ENCODE measurements at regions not wholly inside any gene's neighbourhood (a gene's known extent, or its start where the extent isn't known, plus 50 kb on each side); places are given as distances from the start of the nearest gene placed in this dataset.

- H3K27ac ChIP-seq (ENCODE audit: low read depth, low read length, severe bottlenecking): no peak overlapping the region
- peaks cover 5% of the 10 kb centered on the region for H3K4me1 ChIP-seq (ENCODE audit: control insufficient read depth, insufficient read depth, low read length, poor library complexity, severe bottlenecking)
- H3K9me3 ChIP-seq (ENCODE audit: control insufficient read depth, low read length): no peaks in the 10 kb centered on the region
- H3K36me3 ChIP-seq (ENCODE audit: control insufficient read depth, insufficient read depth, low read length): no peaks in the 10 kb centered on the region
- WGBS, 2 experiments (ENCODE audit: insufficient coverage in 2 of 2): 100% methylated on average over 1 of the region's 3 CpGs; no CpG with 5 or more reads in 1 of the 2 experiments
- H3K4me3 ChIP-seq (ENCODE audit: extremely low read depth, insufficient read depth, low read length, poor library complexity, severe bottlenecking): no peak overlapping the region
Measured at GRCh38 chr5:152527358-152528052, 122.4 kb upstream of the NMUR2 start.

GRCh38 chr5:152529440-152529839, 124.4 kb upstream of the NMUR2 start:
- Histone ChIP-seq H3K4me3 (ENCODE audit: extremely low read depth, insufficient read depth, low read length, poor library complexity, severe bottlenecking) (no peak overlapping the region), H3K36me3 (ENCODE audit: control insufficient read depth, insufficient read depth, low read length) (no peaks in the 10 kb centered on the region), H3K9me3 (ENCODE audit: control insufficient read depth, low read length) (no peaks in the 10 kb centered on the region), H3K4me1 (ENCODE audit: control insufficient read depth, insufficient read depth, low read length, poor library complexity, severe bottlenecking) (peaks cover 5% of the 10 kb centered on the region), H3K27ac (ENCODE audit: low read depth, low read length, severe bottlenecking) (no peak overlapping the region)

GRCh38 chr5:152532714-152533113, 127.6 kb upstream of the NMUR2 start:
- Histone ChIP-seq H3K4me1 (ENCODE audit: control insufficient read depth, insufficient read depth, low read length, poor library complexity, severe bottlenecking) (peaks cover 5% of the 10 kb centered on the region), H3K36me3 (ENCODE audit: control insufficient read depth, insufficient read depth, low read length) (no peaks in the 10 kb centered on the region), H3K4me3 (ENCODE audit: extremely low read depth, insufficient read depth, low read length, poor library complexity, severe bottlenecking) (no peak overlapping the region), H3K27ac (ENCODE audit: low read depth, low read length, severe bottlenecking) (no peak overlapping the region), H3K9me3 (ENCODE audit: control insufficient read depth, low read length) (no peaks in the 10 kb centered on the region)
- WGBS, 2 experiments (ENCODE audit: insufficient coverage in 2 of 2): 74% methylated on average over 2 of the region's 2 CpGs; no CpG with 5 or more reads in 1 of the 2 experiments

GRCh38 chr5:152534641-152535040, 129.6 kb upstream of the NMUR2 start:
- Histone ChIP-seq H3K4me1 (ENCODE audit: control insufficient read depth, insufficient read depth, low read length, poor library complexity, severe bottlenecking) (peaks cover 1% of the 10 kb centered on the region), H3K27ac (ENCODE audit: low read depth, low read length, severe bottlenecking) (no peak overlapping the region), H3K9me3 (ENCODE audit: control insufficient read depth, low read length) (no peaks in the 10 kb centered on the region), H3K36me3 (ENCODE audit: control insufficient read depth, insufficient read depth, low read length) (no peaks in the 10 kb centered on the region), H3K4me3 (ENCODE audit: extremely low read depth, insufficient read depth, low read length, poor library complexity, severe bottlenecking) (no peak overlapping the region)
- 100% methylated on average over 1 of the region's 1 CpG for WGBS, 2 experiments (ENCODE audit: insufficient coverage in 2 of 2)

GRCh38 chr5:152542741-152543140, 137.7 kb upstream of the NMUR2 start:
- Histone ChIP-seq H3K36me3 (ENCODE audit: control insufficient read depth, insufficient read depth, low read length) (no peaks in the 10 kb centered on the region), H3K27ac (ENCODE audit: low read depth, low read length, severe bottlenecking) (no peak overlapping the region), H3K4me1 (ENCODE audit: control insufficient read depth, insufficient read depth, low read length, poor library complexity, severe bottlenecking) (no peaks in the 10 kb centered on the region), H3K4me3 (ENCODE audit: extremely low read depth, insufficient read depth, low read length, poor library complexity, severe bottlenecking) (no peak overlapping the region), H3K9me3 (ENCODE audit: control insufficient read depth, low read length) (no peaks in the 10 kb centered on the region)
- WGBS, 2 experiments (ENCODE audit: insufficient coverage in 2 of 2): 0% methylated on average over 1 of the region's 3 CpGs

DNA sequence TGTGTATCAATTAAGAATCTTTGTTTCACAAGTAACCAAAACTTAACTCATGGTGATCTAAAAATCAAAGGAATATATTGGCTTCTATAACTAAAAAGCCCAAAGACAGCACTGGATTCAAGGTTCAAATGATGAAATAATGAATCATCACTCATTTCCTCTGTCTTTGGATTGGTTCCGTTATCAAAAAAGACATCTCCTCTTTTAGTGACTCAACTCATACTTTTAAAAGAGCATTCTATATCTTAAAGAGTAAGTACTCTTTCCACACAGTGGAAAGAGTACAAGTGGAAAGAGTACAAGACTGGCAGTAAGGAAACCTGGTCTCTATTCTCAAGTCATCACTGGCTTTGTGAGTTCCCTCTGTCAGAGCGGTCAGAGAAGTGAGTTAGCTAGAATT, 141.4 kb upstream of the NMUR2 start:
- no CpG with 5 or more reads among the region's 2 CpGs for WGBS, 2 experiments (ENCODE audit: insufficient coverage in 2 of 2)
- Histone ChIP-seq H3K9me3 (ENCODE audit: control insufficient read depth, low read length) (no peaks in the 10 kb centered on the region), H3K4me3 (ENCODE audit: extremely low read depth, insufficient read depth, low read length, poor library complexity, severe bottlenecking) (no peak overlapping the region), H3K27ac (ENCODE audit: low read depth, low read length, severe bottlenecking) (no peak overlapping the region), H3K4me1 (ENCODE audit: control insufficient read depth, insufficient read depth, low read length, poor library complexity, severe bottlenecking) (no peaks in the 10 kb centered on the region), H3K36me3 (ENCODE audit: control insufficient read depth, insufficient read depth, low read length) (no peaks in the 10 kb centered on the region)

DNA sequence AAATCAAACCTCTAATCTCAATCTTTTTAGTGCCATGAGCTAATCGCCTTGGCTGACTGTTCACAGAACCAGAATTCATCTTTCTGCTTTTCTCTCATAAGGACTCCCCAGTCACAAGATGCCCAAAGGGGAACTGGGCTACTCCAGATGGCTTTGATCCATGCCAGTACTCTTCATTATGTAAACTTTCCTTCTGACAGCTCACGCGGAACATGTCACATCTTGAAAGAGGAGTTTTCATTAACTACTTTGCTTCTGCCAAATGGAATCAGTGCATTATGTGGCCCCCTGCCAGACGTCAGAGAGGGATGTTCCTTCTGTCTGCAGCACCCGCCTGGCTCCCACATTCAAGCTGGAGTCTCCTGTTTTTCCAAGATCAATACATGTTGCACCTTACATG, 142.1 kb upstream of the NMUR2 start:
- Histone ChIP-seq H3K4me3 (ENCODE audit: extremely low read depth, insufficient read depth, low read length, poor library complexity, severe bottlenecking) (no peak overlapping the region), H3K4me1 (ENCODE audit: control insufficient read depth, insufficient read depth, low read length, poor library complexity, severe bottlenecking) (no peaks in the 10 kb centered on the region), H3K27ac (ENCODE audit: low read depth, low read length, severe bottlenecking) (no peak overlapping the region), H3K9me3 (ENCODE audit: control insufficient read depth, low read length) (no peaks in the 10 kb centered on the region), H3K36me3 (ENCODE audit: control insufficient read depth, insufficient read depth, low read length) (no peaks in the 10 kb centered on the region)
- WGBS, 2 experiments (ENCODE audit: insufficient coverage in 2 of 2): 79 to 93% methylated on average over 5 of the region's 5 CpGs

GRCh38 chr5:152549709-152550108, 144.6 kb upstream of the NMUR2 start:
- Histone ChIP-seq H3K4me1 (ENCODE audit: control insufficient read depth, insufficient read depth, low read length, poor library complexity, severe bottlenecking) (no peaks in the 10 kb centered on the region), H3K4me3 (ENCODE audit: extremely low read depth, insufficient read depth, low read length, poor library complexity, severe bottlenecking) (no peak overlapping the region), H3K27ac (ENCODE audit: low read depth, low read length, severe bottlenecking) (no peak overlapping the region), H3K36me3 (ENCODE audit: control insufficient read depth, insufficient read depth, low read length) (no peaks in the 10 kb centered on the region), H3K9me3 (ENCODE audit: control insufficient read depth, low read length) (no peaks in the 10 kb centered on the region)
- WGBS, 2 experiments (ENCODE audit: insufficient coverage in 2 of 2): 50 to 92% methylated on average over 1 of the region's 2 CpGs

DNA sequence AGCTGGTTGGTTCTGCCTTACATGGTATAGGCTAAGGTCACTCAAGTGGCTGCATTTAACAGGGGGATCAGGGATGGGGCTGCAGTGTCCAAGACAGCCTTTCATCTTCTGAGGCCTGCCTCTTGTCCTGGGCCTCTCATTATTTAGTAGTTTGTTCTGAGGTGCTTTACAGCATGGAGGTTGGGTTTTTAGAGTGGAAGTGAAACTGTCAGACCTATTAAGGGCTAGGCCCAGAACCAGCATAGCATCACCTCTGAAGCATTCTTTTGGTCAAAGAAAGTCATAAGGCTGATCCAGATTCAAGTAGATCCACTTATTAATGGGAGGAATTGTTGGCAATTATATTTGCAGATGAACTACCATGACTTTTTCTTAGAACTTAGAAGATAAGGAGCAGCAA, 146.0 kb upstream of the NMUR2 start:
- Histone ChIP-seq H3K4me1 (ENCODE audit: control insufficient read depth, insufficient read depth, low read length, poor library complexity, severe bottlenecking) (no peaks in the 10 kb centered on the region), H3K9me3 (ENCODE audit: control insufficient read depth, low read length) (no peaks in the 10 kb centered on the region), H3K4me3 (ENCODE audit: extremely low read depth, insufficient read depth, low read length, poor library complexity, severe bottlenecking) (no peak overlapping the region), H3K36me3 (ENCODE audit: control insufficient read depth, insufficient read depth, low read length) (no peaks in the 10 kb centered on the region), H3K27ac (ENCODE audit: low read depth, low read length, severe bottlenecking) (no peak overlapping the region)

DNA sequence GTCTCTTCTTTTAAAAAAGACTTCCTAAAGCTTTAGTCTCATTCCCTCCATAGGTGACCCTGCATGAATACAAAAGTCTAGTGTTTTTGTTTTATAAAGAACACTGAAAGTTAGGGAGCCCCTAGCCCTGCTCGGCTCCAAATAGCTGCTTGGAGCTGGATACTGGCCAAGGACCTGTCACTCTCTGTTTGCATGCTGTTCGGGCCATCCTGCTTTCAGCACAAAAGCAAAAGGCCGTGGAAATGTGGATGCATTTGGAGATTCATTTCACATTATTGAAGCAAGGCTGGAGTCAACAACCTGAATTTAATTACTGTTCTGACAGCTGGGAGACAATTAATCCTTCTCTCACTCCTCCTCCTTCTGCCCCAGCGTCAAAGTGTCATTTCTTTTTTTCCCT, 151.7 kb upstream of the NMUR2 start:
- no peaks in the 10 kb centered on the region for H3K9me3 ChIP-seq (ENCODE audit: control insufficient read depth, low read length)
- H3K4me1 ChIP-seq (ENCODE audit: control insufficient read depth, insufficient read depth, low read length, poor library complexity, severe bottlenecking): no peaks in the 10 kb centered on the region
- WGBS, 2 experiments (ENCODE audit: insufficient coverage in 2 of 2): 64 to 73% methylated on average over 3 of the region's 4 CpGs
- H3K36me3 ChIP-seq (ENCODE audit: control insufficient read depth, insufficient read depth, low read length): no peaks in the 10 kb centered on the region
- no peak overlapping the region for H3K27ac ChIP-seq (ENCODE audit: low read depth, low read length, severe bottlenecking)
- H3K4me3 ChIP-seq (ENCODE audit: extremely low read depth, insufficient read depth, low read length, poor library complexity, severe bottlenecking): no peak overlapping the region

GRCh38 chr5:152560512-152561137, 155.5 kb upstream of the NMUR2 start:
- H3K4me3 ChIP-seq (ENCODE audit: extremely low read depth, insufficient read depth, low read length, poor library complexity, severe bottlenecking): no peak overlapping the region
- H3K4me1 ChIP-seq (ENCODE audit: control insufficient read depth, insufficient read depth, low read length, poor library complexity, severe bottlenecking): no peaks in the 10 kb centered on the region
- 49 to 52% methylated on average over 2 to 3 of the region's 6 CpGs for WGBS, 2 experiments (ENCODE audit: insufficient coverage in 2 of 2)
- no peak overlapping the region for H3K27ac ChIP-seq (ENCODE audit: low read depth, low read length, severe bottlenecking)
- no peaks in the 10 kb centered on the region for H3K36me3 ChIP-seq (ENCODE audit: control insufficient read depth, insufficient read depth, low read length)
- H3K9me3 ChIP-seq (ENCODE audit: control insufficient read depth, low read length): no peaks in the 10 kb centered on the region
